Large intestine (tissue), 3 donors: ENCODE measurements at regions not wholly inside any gene's neighbourhood (a gene's known extent, or its start where the extent isn't known, plus 50 kb on each side); places are given as distances from the start of the nearest gene placed in this dataset.

Source experiments
- DNase-seq, 2 donors: peaks; one replicate each; pipeline versions ENCODE4 v3.0.0 to v3.0.0-alpha.2; 2013
- H3K27ac ChIP-seq: one replicate; pipeline ENCODE4 v1.5.1; 2013; ENCODE audit warnings: low read length
- H3K27me3 ChIP-seq: 2 replicates; pipeline ENCODE4 v1.6.1; 2013; ENCODE audit warnings: low read length; ENCODE audit not compliant: control insufficient read depth, insufficient read depth
- H3K36me3 ChIP-seq: 2 replicates; pipeline ENCODE4 v1.6.1; 2013; ENCODE audit warnings: low read length; ENCODE audit not compliant: control insufficient read depth, insufficient read depth
- H3K4me1 ChIP-seq: one replicate; pipeline ENCODE4 v1.6.1; 2013; ENCODE audit warnings: low read length; ENCODE audit not compliant: control insufficient read depth, insufficient read depth
- H3K4me3 ChIP-seq: one replicate; pipeline ENCODE4 v1.5.1; 2013; ENCODE audit warnings: low read length
- H3K9me3 ChIP-seq: one replicate; pipeline ENCODE4 v1.6.1; 2013; ENCODE audit warnings: mild to moderate bottlenecking, low read depth, low read length, moderate library complexity; ENCODE audit not compliant: control insufficient read depth
- WGBS: methylation state at CpG from one replicate; pipeline ENCODE4 v1.1.5; 2013; ENCODE audit warnings: low lambda C conversion rate; ENCODE audit not compliant: insufficient coverage; 5-methylcytosine and 5-hydroxymethylcytosine counted together

DNA sequence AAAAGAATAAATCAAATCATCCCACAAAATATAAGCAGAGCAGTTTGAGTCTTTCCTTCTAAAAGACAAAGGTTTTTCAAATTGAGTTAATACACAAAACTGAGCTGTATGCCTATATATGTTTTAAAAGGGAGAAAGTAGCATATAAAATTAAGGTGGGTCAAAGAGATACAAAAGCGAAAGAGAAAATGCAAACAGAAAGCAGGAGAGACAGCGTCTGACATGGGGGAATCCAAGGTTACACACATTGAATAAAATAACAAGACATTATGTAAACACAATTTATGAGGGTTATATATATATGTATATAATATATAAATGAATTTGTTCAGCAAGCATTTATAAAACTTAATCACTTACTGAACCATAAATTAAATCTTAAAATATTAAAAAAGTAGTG lies 276.1 kb upstream of the LCORL start:
- H3K27ac ChIP-seq: no peak overlapping the region
- peak in 1 of 2 donors; percentile 19 for DNase-seq
- H3K27me3 ChIP-seq: no peaks in the 10 kb centered on the region
- no peaks in the 10 kb centered on the region for H3K36me3 ChIP-seq
- WGBS: no CpG with 5 or more reads among the region's 2 CpGs
- no peaks in the 10 kb centered on the region for H3K9me3 ChIP-seq
- peaks cover 5% of the 10 kb centered on the region for H3K4me1 ChIP-seq
- no peak overlapping the region for H3K4me3 ChIP-seq

DNA sequence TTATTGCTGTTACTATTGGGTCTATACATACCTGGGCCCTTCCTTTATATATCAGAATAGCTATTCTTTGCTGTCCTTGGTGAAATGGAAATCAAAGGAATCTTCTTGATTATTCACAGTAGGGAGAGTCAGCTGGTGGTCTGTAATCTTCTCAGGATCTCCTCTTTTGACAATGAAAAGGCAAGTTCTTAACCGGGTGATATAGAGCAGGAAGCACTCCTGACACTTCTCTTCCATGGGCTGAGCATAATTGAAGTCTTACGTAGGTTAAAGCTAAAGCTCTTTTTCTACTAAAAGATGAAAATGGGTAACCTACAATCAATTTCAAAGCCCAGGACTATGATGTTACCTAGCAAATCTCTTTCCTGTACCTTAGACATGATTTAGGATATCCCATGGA lies 274.9 kb upstream of the LCORL start:
- Histone ChIP-seq H3K27me3 (no peaks in the 10 kb centered on the region), H3K9me3 (no peaks in the 10 kb centered on the region), H3K36me3 (no peaks in the 10 kb centered on the region), H3K27ac (no peak overlapping the region), H3K4me3 (no peak overlapping the region), H3K4me1 (peaks cover 5% of the 10 kb centered on the region)
- WGBS: no CpG with 5 or more reads among the region's 2 CpGs
- no peak for DNase-seq

DNA sequence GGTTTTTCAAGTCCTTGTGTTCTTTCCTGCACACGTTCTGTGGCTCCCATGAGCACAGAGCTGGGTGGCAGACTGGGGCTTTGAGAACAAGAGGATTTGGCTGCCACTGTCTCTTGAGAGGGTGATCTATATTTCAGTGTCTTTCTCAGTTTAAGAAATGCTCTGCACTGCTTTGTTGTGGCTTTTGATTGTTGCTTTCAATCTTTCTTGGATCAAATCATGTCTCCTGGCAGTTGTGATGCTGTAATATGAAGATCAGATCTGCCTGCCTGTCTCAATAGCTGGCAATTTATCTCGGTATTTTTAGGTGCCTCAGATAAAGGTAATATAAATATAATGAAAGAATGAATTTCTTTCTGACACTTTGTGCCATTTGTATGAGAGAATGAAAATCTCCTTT lies 273.3 kb upstream of the LCORL start:
- WGBS: no CpG with 5 or more reads among the region's 2 CpGs
- H3K27ac ChIP-seq: peak overlapping the region; percentile 90

DNA sequence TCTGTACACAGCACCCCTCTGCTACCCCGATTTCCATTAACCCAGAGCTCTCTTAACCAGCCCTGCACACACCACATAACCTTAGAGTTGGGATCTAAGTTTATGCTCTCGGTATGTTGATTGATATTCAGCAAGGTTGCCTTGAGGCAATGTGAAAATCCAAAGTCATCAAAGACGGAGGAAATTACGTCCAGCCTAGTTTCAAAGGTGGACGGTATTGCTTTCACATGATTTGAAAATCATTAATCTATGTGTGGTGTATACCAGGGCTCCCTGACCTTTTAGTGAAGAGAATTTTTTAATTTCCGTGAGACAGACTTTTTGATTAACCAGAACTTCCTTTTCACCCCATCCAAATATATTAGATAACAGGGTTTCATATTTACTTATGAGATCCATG lies 272.5 kb upstream of the LCORL start:
- peaks cover 5% of the 10 kb centered on the region for H3K4me1 ChIP-seq
- H3K27ac ChIP-seq: peak overlapping the region; percentile 90
- 55% methylated on average over 2 of the region's 6 CpGs for WGBS
- no peaks in the 10 kb centered on the region for H3K36me3 ChIP-seq
- no peaks in the 10 kb centered on the region for H3K27me3 ChIP-seq
- no peaks in the 10 kb centered on the region for H3K9me3 ChIP-seq
- DNase-seq: peak; percentile 69 to 86
- no peak overlapping the region for H3K4me3 ChIP-seq

More for the DNA sequence above, 273.3 kb upstream of the LCORL start:
- H3K27me3 ChIP-seq: no peaks in the 10 kb centered on the region
- no peak for DNase-seq
- no peaks in the 10 kb centered on the region for H3K36me3 ChIP-seq
- no peaks in the 10 kb centered on the region for H3K9me3 ChIP-seq
- H3K4me1 ChIP-seq: peaks cover 5% of the 10 kb centered on the region
- no peak overlapping the region for H3K4me3 ChIP-seq

DNA sequence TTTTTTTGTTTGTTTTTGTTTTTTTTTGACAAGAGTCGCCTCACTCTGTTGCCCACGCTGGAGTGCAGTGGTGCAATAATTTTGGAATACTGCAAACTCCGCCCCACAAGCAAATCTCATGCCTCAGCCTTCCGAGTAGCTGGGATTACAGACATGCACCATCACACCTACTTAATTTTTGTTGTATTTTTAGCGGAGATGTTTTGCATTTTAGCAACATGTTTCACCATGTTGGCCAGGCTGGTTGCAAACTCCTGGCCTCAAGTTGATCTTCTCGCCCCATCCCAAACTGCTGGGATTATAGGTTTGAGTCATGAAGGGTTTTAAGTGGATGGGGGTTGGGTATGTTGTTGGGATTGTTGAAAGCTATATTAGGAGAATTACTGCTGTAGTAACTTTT lies 270.9 kb upstream of the LCORL start:
- 93% methylated on average over 2 of the region's 6 CpGs for WGBS
- Histone ChIP-seq H3K9me3 (no peaks in the 10 kb centered on the region), H3K27ac (no peak overlapping the region), H3K36me3 (no peaks in the 10 kb centered on the region), H3K4me1 (peaks cover 5% of the 10 kb centered on the region), H3K4me3 (no peak overlapping the region), H3K27me3 (no peaks in the 10 kb centered on the region)
- no peak for DNase-seq

DNA sequence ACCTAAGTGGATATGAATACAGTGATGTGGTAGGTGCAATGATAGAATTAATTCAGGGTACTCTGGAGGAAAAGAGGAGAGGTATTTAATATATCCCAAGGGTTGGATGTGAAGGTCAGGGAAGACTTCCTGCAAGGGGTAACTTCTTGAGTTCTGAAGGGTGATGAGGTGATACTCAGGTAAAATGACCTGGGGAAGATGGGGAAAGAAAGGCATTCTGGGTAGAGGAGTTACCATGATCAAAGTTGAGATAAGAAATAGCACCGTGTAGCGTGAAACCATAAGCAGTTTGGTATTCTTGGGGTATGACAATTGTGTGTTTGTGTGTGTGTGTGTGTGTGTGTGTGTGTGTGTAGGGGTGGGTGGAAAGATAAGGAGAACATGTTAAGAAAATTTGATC lies 270.4 kb upstream of the LCORL start:
- Histone ChIP-seq H3K27me3 (no peaks in the 10 kb centered on the region), H3K27ac (no peak overlapping the region), H3K4me1 (peaks cover 5% of the 10 kb centered on the region), H3K4me3 (no peak overlapping the region), H3K9me3 (no peaks in the 10 kb centered on the region), H3K36me3 (no peaks in the 10 kb centered on the region)
- WGBS: 100% methylated on average over 1 of the region's 2 CpGs
- DNase-seq: no peak

DNA sequence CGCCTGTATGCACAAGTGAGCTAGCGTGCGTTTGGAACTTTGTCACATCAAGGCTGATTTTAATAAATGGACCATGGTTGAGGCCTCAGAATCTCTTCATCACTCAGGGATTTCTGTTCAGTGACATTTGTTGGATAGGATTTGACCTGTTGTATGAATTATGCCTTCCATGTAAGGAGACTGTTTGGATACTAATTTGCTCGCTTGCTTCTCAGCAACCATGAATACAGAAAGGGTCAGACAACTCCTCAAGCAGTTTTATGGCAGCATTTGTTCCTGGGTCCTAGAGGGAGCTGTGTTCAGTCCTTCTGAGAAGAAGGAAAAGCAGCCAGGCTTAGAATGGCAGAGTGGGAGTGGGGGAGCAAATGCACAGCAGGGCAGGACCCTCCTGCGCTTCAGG lies 269.7 kb upstream of the LCORL start:
- Histone ChIP-seq H3K4me1 (peaks cover 5% of the 10 kb centered on the region), H3K36me3 (no peaks in the 10 kb centered on the region), H3K4me3 (no peak overlapping the region), H3K27me3 (no peaks in the 10 kb centered on the region), H3K9me3 (no peaks in the 10 kb centered on the region), H3K27ac (no peak overlapping the region)
- DNase-seq: peak in 1 of 2 donors; percentile 59
- WGBS: 29% methylated on average over 2 of the region's 5 CpGs

DNA sequence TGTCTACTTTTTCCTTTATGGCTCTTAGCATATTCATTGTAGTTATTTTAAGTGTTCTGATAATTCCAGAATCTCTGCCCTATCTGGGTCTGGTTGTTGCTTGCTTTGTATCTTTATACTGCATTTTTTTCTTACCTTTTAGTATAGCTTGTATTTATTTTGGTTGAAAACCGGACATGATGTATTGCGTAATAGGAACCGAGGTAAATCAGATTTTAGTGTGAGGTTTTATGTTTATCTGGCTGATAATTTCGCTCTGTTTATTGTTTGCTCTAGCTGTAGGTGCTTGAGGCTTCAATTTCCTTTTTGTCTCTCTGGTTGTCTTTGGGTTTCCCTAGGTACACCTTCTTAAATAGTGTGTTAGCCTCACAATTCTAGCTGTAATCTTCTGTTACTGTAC lies 263.8 kb upstream of the LCORL start:
- no peak overlapping the region for H3K27ac ChIP-seq
- DNase-seq: no peak
- 75% methylated on average over 2 of the region's 4 CpGs for WGBS
- no peaks in the 10 kb centered on the region for H3K4me1 ChIP-seq
- H3K4me3 ChIP-seq: no peak overlapping the region
- H3K27me3 ChIP-seq: no peaks in the 10 kb centered on the region
- no peaks in the 10 kb centered on the region for H3K9me3 ChIP-seq
- no peaks in the 10 kb centered on the region for H3K36me3 ChIP-seq

DNA sequence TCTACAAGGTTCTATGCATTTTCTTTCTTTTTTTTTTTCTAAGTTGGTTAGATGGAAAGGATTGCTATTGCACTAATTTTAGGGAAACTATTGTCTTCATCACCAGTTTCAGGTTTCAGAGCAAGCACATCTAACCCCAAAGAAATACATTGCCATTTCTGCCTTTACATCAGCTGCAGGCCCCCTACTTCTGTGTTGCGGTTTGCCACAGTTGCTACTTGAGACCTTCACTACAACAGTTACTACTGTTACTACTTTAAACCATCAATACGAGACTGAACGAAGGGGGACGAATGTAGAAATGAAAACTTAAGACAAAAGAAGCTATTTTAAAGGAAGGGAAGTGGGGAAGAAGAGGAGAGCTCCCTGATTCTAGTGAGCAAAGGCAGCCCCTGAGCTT lies 256.7 kb upstream of the LCORL start:
- no peak overlapping the region for H3K27ac ChIP-seq
- H3K4me3 ChIP-seq: no peak overlapping the region
- no peaks in the 10 kb centered on the region for H3K4me1 ChIP-seq
- 100% methylated on average over 2 of the region's 4 CpGs for WGBS
- H3K27me3 ChIP-seq: no peaks in the 10 kb centered on the region
- no peaks in the 10 kb centered on the region for H3K9me3 ChIP-seq
- no peaks in the 10 kb centered on the region for H3K36me3 ChIP-seq
- no peak for DNase-seq

DNA sequence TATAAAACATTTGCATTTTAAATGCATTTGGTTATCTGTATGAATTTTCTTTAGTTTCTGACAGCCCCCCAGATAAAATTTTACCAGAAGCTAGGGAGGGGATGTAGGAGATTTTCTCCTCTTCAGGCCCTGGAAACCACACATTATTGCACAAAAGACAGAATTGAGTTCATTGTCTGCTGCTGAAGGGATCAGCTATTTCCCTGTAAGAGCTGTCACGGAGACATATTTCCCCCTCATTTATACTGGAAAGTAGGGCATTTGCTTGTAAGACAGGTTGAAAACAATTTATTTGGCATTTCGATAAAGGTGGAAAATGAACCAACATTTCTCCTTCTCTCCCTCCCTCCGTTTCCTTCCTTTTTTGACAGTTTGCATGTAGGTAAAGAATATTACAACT lies 241.3 kb upstream of the LCORL start:
- Histone ChIP-seq H3K9me3 (no peaks in the 10 kb centered on the region), H3K4me3 (no peak overlapping the region), H3K4me1 (no peaks in the 10 kb centered on the region), H3K36me3 (no peaks in the 10 kb centered on the region), H3K27ac (no peak overlapping the region), H3K27me3 (no peaks in the 10 kb centered on the region)
- DNase-seq: no peak
- WGBS: 88% methylated on average over 2 of the region's 3 CpGs

DNA sequence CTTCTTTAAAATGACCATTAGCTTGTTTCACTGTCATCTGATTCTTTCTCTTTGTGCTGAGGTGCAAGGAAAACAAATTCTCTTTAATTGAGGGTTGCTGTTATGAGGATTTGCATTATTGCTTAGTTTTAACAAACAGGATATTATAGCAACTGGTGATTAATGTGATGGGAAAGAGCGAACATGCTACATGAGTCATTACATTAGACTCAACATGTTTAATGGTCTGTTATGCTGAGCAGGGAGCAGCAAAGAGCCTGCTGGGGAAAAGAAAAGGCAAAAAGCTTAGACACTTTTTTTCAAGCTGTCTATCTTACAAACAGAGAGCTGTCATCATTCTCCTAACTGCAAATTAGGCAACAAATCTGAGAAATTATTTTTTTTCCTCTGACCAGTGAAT lies 230.5 kb upstream of the LCORL start:
- Histone ChIP-seq H3K27ac (no peak overlapping the region), H3K27me3 (no peaks in the 10 kb centered on the region), H3K4me3 (no peak overlapping the region), H3K4me1 (no peaks in the 10 kb centered on the region), H3K36me3 (no peaks in the 10 kb centered on the region), H3K9me3 (no peaks in the 10 kb centered on the region)
- no peak for DNase-seq
- no CpG with 5 or more reads among the region's 1 CpG for WGBS
